ENCODE measurements at regions not wholly inside any gene's neighbourhood (a gene's known extent, or its start where the extent isn't known, plus 50 kb on each side); places are given as distances from the start of the nearest gene placed in this dataset.

DNA sequence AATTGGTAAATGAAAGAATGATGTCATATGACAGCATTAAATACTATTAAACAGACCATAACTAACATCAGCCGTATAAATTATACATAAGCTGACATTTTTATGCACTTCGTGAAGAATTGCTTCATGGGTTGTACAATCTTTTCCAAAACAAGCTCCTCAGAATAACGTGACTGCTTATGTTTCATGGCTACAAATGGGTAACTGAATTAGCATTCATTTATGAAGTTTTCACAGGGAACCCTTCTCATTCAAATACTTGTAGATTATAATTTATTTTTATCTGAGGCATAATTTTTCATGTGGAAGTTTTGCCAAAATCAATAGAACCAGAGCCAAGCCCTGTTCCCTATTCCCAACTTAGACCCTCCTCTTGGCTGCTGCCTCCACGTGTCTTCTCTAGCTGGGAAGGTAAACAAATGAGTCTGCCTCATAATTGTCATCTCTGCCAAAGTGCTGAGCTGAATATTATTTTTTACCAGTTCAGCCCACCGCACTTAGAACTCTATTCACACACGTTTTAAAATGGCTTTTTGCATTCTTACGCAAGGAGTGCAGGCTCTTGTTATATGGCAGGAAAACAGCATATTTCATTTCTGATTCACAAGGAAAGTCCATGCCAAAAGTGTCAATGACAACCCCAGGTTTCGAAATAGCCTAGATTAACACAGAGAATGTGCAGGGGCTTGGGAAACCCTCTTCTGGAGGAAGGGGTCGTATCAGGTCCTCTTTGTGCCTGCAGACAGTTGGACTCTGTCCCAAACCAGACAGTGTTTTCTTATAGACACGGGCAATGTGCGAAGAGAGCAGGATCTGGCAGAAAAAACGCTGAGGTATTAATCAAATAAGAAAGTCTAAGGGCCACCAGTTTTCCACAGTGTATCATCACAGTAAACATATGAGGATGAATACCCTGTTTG, 370.7 kb upstream of the MGMT start:
- TF ChIP-seq CTCF (IDR thresholded peaks at IDR 0.05; ENCODE audit: extremely low read depth in 1 of 2, insufficient read depth in 1 of 2, low read depth in 1 of 2, low read length in 2 of 2): no peak
- TF ChIP-seq JUN (IDR thresholded peaks at IDR 0.05; ENCODE audit: borderline replicate concordance, insufficient read depth, insufficient read length, low read depth): no peak
- no peak for TF ChIP-seq POLR2AphosphoS5 (IDR thresholded peaks at IDR 0.05; ENCODE audit: insufficient read depth, low read depth, low read length)
- no peak for TF ChIP-seq POLR2A (IDR thresholded peaks at IDR 0.05; ENCODE audit: low read depth, low read length)
- TF ChIP-seq, protein P1, sequence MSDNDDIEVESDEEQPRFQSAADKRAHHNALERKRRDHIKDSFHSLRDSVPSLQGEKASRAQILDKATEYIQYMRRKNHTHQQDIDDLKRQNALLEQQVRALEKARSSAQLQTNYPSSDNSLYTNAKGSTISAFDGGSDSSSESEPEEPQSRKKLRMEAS (IDR thresholded peaks at IDR 0.05; ENCODE audit: insufficient read depth, insufficient read length): no peak
- no peak for TF ChIP-seq EZH2 (IDR thresholded peaks at IDR 0.05; ENCODE audit: borderline replicate concordance, low read depth, low read length, severe bottlenecking)
